Panc1 (cell line): ENCODE measurements at regions not wholly inside any gene's neighbourhood (a gene's known extent, or its start where the extent isn't known, plus 50 kb on each side); places are given as distances from the start of the nearest gene placed in this dataset.

Experiments used
- ATAC-seq: fragments of 200-7000 bp; cut with Tn5 transposase; 2 replicates; pipeline ENCODE4 v1.9.1; 2020; ENCODE audit warnings: mild to moderate bottlenecking, moderate library complexity
- BruUV-seq: library from RNA; stranded (reverse); fragments of 400-500 nt; replicated peaks from 2 replicates; lab custom pipeline; 2021; lab: Mats Ljungman, UMichigan
- CTCF ChIA-PET: fragments of 300-600 bp; sonication (Branson Sonifier 250); formaldehyde crosslinking; loops from one replicate; lab custom pipeline; 2022; ENCODE audit warnings: antibody characterized with exemption; lab: Charles Lee
- POLR2A ChIA-PET: fragments of 300-600 bp; sonication (Branson Sonifier 250); formaldehyde crosslinking; loops from one replicate; lab custom pipeline; 2022; ENCODE audit warnings: antibody characterized with exemption; lab: Charles Lee
- DNase-seq: peaks from one replicate; pipeline ENCODE4 v3.0.0-alpha.2; 2010; ENCODE audit warnings: low read depth, low spot score
- H3K27ac ChIP-seq: 2 replicates; pipeline ENCODE4 v1.5.1; 2011; ENCODE audit warnings: mild to moderate bottlenecking, low read length, inconsistent platforms
- H3K27me3 ChIP-seq: fragments of 200-500 bp; sonication (Bioruptor generic); 2 replicates; pipeline ENCODE4 v1.6.0; 2014; ENCODE audit warnings: low read length, inconsistent platforms; ENCODE audit not compliant: control insufficient read depth, insufficient read depth
- H3K36me3 ChIP-seq: fragments of 200-500 bp; sonication (Bioruptor generic); 2 replicates; pipeline ENCODE4 v1.5.1; 2014; ENCODE audit warnings: inconsistent platforms, mild to moderate bottlenecking, low read length, moderate library complexity; ENCODE audit not compliant: control insufficient read depth, insufficient read depth
- H3K4me1 ChIP-seq: 2 replicates; pipeline ENCODE4 v1.5.1; 2011; ENCODE audit warnings: inconsistent platforms, mild to moderate bottlenecking, low read length, moderate library complexity; ENCODE audit not compliant: control insufficient read depth, insufficient read depth
- H3K4me3 ChIP-seq, 2 experiments: 2 replicates each; pipeline ENCODE4 v1.5.1; 2011 to 2012; ENCODE audit warnings: low read depth in 2 of 2, low read length in 2 of 2, mild to moderate bottlenecking in 2 of 2, inconsistent platforms in 1 of 2, moderate library complexity in 1 of 2
- H3K9me3 ChIP-seq: fragments of 200-500 bp; sonication (Bioruptor generic); 2 replicates; pipeline ENCODE4 v1.5.1; 2014; ENCODE audit warnings: low read depth, mild to moderate bottlenecking, inconsistent platforms, low read length, moderate library complexity; ENCODE audit not compliant: control insufficient read depth, insufficient read depth
- POLR2AphosphoS5 ChIP-seq: IDR thresholded peaks from 2 replicates; pipeline ENCODE4 v1.6.1; 2012; ENCODE audit warnings: mild to moderate bottlenecking, low read depth, low read length, moderate library complexity
- SIN3A ChIP-seq: IDR thresholded peaks from 2 replicates; pipeline ENCODE4 v1.6.1; 2012; ENCODE audit warnings: low read depth, mild to moderate bottlenecking, low read length, moderate library complexity, borderline replicate concordance; ENCODE audit not compliant: insufficient read depth
- TCF7L2 ChIP-seq: IDR thresholded peaks from 2 replicates; pipeline ENCODE4 v1.6.1; 2011; ENCODE audit warnings: mild to moderate bottlenecking, low read depth, low read length, inconsistent platforms
- in situ Hi-C: cut with HindIII; loops from 2 replicates; pipeline ENCODE4 v1.10.0; 2016; ENCODE audit warnings: low sequenced_read_pairs, low pct_unique_long_range_greater_than_20kb
- intact Hi-C: fragments of 100-400 bp; cut with micrococcal nuclease; formaldehyde crosslinking; loops from one replicate; pipeline ENCODE4 v1.10.0; 2022; ENCODE audit not compliant: unreplicated experiment
- TF ChIP-seq, protein P1 (sequence below): fragments of 450-650 bp; IDR thresholded peaks from 2 replicates; pipeline ENCODE4 v1.5.1; 2017; ENCODE audit warnings: mild to moderate bottlenecking
- TF ChIP-seq, protein P2 (sequence below), 2 experiments: IDR thresholded peaks; 2 replicates each; pipeline ENCODE4 v1.6.1; 2011 to 2012; ENCODE audit warnings: low read depth in 2 of 2, control low read depth in 1 of 2, low read length in 1 of 2, mild to moderate bottlenecking in 1 of 2, moderate library complexity in 1 of 2; ENCODE audit not compliant: insufficient read depth in 1 of 2

DNA sequence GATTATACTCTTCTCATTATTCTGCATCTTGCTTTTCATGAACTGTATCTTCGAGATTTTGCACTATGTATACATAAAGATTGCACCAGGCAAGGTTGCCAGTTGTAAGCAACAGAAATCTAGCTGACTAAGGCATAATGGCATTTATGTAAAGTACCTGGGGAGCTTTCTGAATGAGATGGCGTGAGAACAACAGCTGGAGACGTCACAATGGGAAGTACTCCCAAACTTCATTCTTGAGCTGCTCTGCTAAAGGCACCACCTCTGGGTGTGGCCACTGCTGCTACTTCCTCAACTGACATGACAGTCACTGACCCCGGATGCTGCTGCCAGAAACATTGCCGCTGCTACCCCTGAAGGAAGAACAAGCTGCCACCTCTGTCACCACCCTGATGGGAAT, 220.7 kb downstream of the NOVA1 start:
- no peaks in the 10 kb centered on the region for H3K4me1 ChIP-seq
- CTCF ChIA-PET, result no interaction called here
- in situ Hi-C loops (no loop called here), intact Hi-C loops (no loop called here)
- no peaks in the 10 kb centered on the region for H3K36me3 ChIP-seq
- no peak overlapping the region for H3K27ac ChIP-seq
- H3K9me3 ChIP-seq, result no peaks in the 10 kb centered on the region
- BruUV-seq, result no TSS peak
- POLR2A ChIA-PET, result no interaction called here
- H3K4me3 ChIP-seq, result no peak overlapping the region
- TF ChIP-seq, protein P1, sequence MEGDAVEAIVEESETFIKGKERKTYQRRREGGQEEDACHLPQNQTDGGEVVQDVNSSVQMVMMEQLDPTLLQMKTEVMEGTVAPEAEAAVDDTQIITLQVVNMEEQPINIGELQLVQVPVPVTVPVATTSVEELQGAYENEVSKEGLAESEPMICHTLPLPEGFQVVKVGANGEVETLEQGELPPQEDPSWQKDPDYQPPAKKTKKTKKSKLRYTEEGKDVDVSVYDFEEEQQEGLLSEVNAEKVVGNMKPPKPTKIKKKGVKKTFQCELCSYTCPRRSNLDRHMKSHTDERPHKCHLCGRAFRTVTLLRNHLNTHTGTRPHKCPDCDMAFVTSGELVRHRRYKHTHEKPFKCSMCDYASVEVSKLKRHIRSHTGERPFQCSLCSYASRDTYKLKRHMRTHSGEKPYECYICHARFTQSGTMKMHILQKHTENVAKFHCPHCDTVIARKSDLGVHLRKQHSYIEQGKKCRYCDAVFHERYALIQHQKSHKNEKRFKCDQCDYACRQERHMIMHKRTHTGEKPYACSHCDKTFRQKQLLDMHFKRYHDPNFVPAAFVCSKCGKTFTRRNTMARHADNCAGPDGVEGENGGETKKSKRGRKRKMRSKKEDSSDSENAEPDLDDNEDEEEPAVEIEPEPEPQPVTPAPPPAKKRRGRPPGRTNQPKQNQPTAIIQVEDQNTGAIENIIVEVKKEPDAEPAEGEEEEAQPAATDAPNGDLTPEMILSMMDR, result no peak
- no peaks in the 10 kb centered on the region for H3K27me3 ChIP-seq
- no peak for DNase-seq
- no peak for ATAC-seq

DNA sequence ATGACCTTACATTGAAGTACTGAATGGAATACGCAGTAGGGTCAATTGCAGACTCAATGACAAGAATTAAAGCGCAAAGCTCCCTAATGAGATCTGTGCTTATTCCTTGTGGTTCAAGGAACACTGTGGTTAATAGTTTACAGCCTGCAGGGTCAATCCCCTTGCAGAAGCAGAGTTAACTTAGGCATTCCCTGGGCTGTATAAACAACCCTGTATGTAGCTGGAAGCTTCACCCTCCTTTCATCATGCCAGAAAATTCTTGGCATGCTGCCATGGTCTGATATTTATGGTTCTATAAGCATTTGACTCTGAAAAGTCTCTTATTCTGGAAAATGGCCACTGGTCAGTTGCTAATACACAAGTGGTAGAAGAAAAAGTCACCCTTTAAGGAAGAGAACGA, 227.7 kb downstream of the NOVA1 start:
- intact Hi-C loops, result no loop called here
- Histone ChIP-seq H3K4me1 (no peaks in the 10 kb centered on the region), H3K27ac (no peak overlapping the region), H3K9me3 (no peaks in the 10 kb centered on the region), H3K4me3 (no peak overlapping the region), H3K27me3 (no peaks in the 10 kb centered on the region), H3K36me3 (no peaks in the 10 kb centered on the region)
- ATAC-seq, result no peak
- DNase-seq, result no peak
- TF ChIP-seq SIN3A, result no peak
- TF ChIP-seq POLR2AphosphoS5, result no peak
- no peak for TF ChIP-seq TCF7L2
- TF ChIP-seq, protein P2, sequence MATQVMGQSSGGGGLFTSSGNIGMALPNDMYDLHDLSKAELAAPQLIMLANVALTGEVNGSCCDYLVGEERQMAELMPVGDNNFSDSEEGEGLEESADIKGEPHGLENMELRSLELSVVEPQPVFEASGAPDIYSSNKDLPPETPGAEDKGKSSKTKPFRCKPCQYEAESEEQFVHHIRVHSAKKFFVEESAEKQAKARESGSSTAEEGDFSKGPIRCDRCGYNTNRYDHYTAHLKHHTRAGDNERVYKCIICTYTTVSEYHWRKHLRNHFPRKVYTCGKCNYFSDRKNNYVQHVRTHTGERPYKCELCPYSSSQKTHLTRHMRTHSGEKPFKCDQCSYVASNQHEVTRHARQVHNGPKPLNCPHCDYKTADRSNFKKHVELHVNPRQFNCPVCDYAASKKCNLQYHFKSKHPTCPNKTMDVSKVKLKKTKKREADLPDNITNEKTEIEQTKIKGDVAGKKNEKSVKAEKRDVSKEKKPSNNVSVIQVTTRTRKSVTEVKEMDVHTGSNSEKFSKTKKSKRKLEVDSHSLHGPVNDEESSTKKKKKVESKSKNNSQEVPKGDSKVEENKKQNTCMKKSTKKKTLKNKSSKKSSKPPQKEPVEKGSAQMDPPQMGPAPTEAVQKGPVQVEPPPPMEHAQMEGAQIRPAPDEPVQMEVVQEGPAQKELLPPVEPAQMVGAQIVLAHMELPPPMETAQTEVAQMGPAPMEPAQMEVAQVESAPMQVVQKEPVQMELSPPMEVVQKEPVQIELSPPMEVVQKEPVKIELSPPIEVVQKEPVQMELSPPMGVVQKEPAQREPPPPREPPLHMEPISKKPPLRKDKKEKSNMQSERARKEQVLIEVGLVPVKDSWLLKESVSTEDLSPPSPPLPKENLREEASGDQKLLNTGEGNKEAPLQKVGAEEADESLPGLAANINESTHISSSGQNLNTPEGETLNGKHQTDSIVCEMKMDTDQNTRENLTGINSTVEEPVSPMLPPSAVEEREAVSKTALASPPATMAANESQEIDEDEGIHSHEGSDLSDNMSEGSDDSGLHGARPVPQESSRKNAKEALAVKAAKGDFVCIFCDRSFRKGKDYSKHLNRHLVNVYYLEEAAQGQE (IDR thresholded peaks at IDR 0.05; ENCODE audit: insufficient read depth in 1 of 2, low read depth in 2 of 2, low read length in 1 of 2), result no peak
- TF ChIP-seq, protein P1, result no peak
- POLR2A ChIA-PET, result no interaction called here
- CTCF ChIA-PET, result no interaction called here
- no TSS peak for BruUV-seq
- in situ Hi-C loops, result no loop called here

DNA sequence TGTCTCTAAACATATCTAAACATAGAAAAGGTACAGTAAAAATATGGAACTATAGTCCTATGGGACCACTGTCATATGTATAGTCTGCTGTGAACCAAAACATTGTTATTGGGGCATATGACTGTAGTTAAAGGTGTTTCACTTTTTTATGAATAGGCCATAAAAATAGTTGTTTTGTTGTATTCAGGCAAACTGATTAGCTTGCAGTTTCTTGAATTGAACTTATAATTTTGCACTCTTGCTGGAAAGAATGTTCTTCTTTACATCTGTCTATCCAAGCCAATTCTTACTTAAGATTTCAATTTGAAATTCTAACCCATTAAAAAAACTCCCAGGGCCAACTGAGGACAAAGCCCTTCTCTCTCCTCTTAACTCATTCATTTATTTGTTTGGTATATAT, 234.1 kb downstream of the NOVA1 start:
- ATAC-seq (no peak), DNase-seq (no peak)
- intact Hi-C loops (no loop called here), in situ Hi-C loops (no loop called here)
- no peaks in the 10 kb centered on the region for H3K4me1 ChIP-seq
- BruUV-seq, result no TSS peak
- H3K4me3 ChIP-seq, result no peak overlapping the region
- H3K27ac ChIP-seq, result no peak overlapping the region
- TF ChIP-seq, protein P1, result no peak
- TF ChIP-seq, protein P2 (IDR thresholded peaks at IDR 0.05; ENCODE audit: insufficient read depth in 1 of 2, low read depth in 2 of 2, low read length in 1 of 2), result no peak
- no peak for TF ChIP-seq SIN3A
- no peak for TF ChIP-seq TCF7L2
- no peak for TF ChIP-seq POLR2AphosphoS5
- no peaks in the 10 kb centered on the region for H3K36me3 ChIP-seq
- H3K9me3 ChIP-seq, result no peaks in the 10 kb centered on the region
- CTCF ChIA-PET, result no interaction called here
- POLR2A ChIA-PET, result no interaction called here
- no peaks in the 10 kb centered on the region for H3K27me3 ChIP-seq
